HCT116 (cell line): ENCODE measurements at regions not wholly inside any gene's neighbourhood (a gene's known extent, or its start where the extent isn't known, plus 50 kb on each side); places are given as distances from the start of the nearest gene placed in this dataset.

ENCODE experiments used
- ATAC-seq: fragments of 200-7000 bp; cut with Tn5 transposase; 2 replicates; pipeline ENCODE4 v1.9.1; 2020; ENCODE audit warnings: mild to moderate bottlenecking, moderate library complexity
- BruUV-seq: library from RNA; stranded (reverse); fragments of 400-500 nt; replicated peaks from 2 replicates; lab custom pipeline; 2021; lab: Mats Ljungman, UMichigan
- CTCF ChIA-PET: fragments of 300-600 bp; sonication (Branson Sonifier 250); formaldehyde crosslinking; loops from one replicate; lab custom pipeline; 2021; ENCODE audit warnings: antibody characterized with exemption; lab: Charles Lee
- POLR2A ChIA-PET: fragments of 300-600, 350-600 bp; sonication (Branson Sonifier 250); formaldehyde crosslinking; loops from one replicate; lab custom pipeline; 2021; ENCODE audit warnings: antibody characterized with exemption; lab: Charles Lee
- RAD21 ChIA-PET, 2 experiments: fragments of 300-600 bp; sonication (Branson Sonifier 250); formaldehyde crosslinking; loops; one replicate each; lab custom pipeline; 2023; ENCODE audit warnings: low total read pairs in 2 of 2; ENCODE audit not compliant: uncharacterized antibody in 2 of 2, unreplicated experiment in 2 of 2, low non-redundant PET in 1 of 2; lab: Charles Lee
- DNase-seq: peaks from one replicate; pipeline ENCODE4 v3.0.0-alpha.2; 2010; ENCODE audit warnings: low read depth, low spot score
- H2AFZ ChIP-seq: fragments of 200-600 bp; shearing (Covaris generic), sonication (generic); 2 replicates; pipeline ENCODE4 v1.6.1; 2017; ENCODE audit warnings: low read depth, mixed run types, mixed read lengths, antibody characterized with exemption, low read length; ENCODE audit not compliant: poor library complexity, severe bottlenecking
- H3K27ac ChIP-seq: 2 replicates; pipeline ENCODE4 v1.5.1; 2012; ENCODE audit warnings: low read depth, low read length
- H3K27me3 ChIP-seq: fragments of 200-600 bp; sonication (generic); 2 replicates; pipeline ENCODE4 v1.6.1; 2016; ENCODE audit warnings: mixed run types, low read length, mixed read lengths; ENCODE audit not compliant: insufficient read depth
- H3K36me3 ChIP-seq, 2 experiments: fragments of 200-500 bp in 1 of 2; fragments of 200-600 bp in 1 of 2; sonication (Bioruptor generic) in 1 of 2; sonication (generic) in 1 of 2; 2 replicates each; pipeline versions ENCODE4 v1.5.1 to v1.6.1; 2014 to 2016; ENCODE audit warnings: low read length in 2 of 2, inconsistent platforms in 1 of 2, mixed read lengths in 1 of 2, mixed run types in 1 of 2; ENCODE audit not compliant: insufficient read depth in 2 of 2, control insufficient read depth in 1 of 2
- H3K4me1 ChIP-seq, 2 experiments: fragments of 200-600 bp in 1 of 2; sonication (generic) in 1 of 2; 2 replicates each; pipeline versions ENCODE4 v1.5.1 to v1.6.1; 2012 to 2017; ENCODE audit warnings: low read length in 2 of 2, inconsistent platforms in 1 of 2, mild to moderate bottlenecking in 1 of 2, mixed read lengths in 1 of 2, mixed run types in 1 of 2, moderate library complexity in 1 of 2; ENCODE audit not compliant: insufficient read depth in 2 of 2, control insufficient read depth in 1 of 2
- H3K4me2 ChIP-seq: fragments of 200-600 bp; sonication (generic); 2 replicates; pipeline ENCODE4 v1.6.1; 2017; ENCODE audit warnings: mixed run types, low read length, mixed read lengths
- H3K4me3 ChIP-seq, 2 experiments: fragments of 200-600 bp in 1 of 2; sonication (generic) in 1 of 2; replicated peaks in 1 of 2; 2 replicates each; pipeline ENCODE4 v1.5.1; 2011 to 2016; ENCODE audit warnings: low read length in 2 of 2, control low read depth in 1 of 2, low read depth in 1 of 2, mild to moderate bottlenecking in 1 of 2, mixed read lengths in 1 of 2, mixed run types in 1 of 2
- H3K79me2 ChIP-seq: fragments of 200-600 bp; sonication (generic); 2 replicates; pipeline ENCODE4 v1.6.1; 2017; ENCODE audit warnings: mild to moderate bottlenecking, mixed run types, low read length, moderate library complexity, mixed read lengths; ENCODE audit not compliant: insufficient read depth
- H3K9ac ChIP-seq: fragments of 200-600 bp; sonication (generic); 2 replicates; pipeline ENCODE4 v1.6.1; 2016; ENCODE audit warnings: low read length, mixed read lengths
- H3K9me2 ChIP-seq: fragments of 200-600 bp; sonication (generic), shearing (Covaris generic); 2 replicates; pipeline ENCODE4 v1.6.1; 2017; ENCODE audit warnings: mixed run types, mild to moderate bottlenecking, moderate library complexity; ENCODE audit not compliant: insufficient read depth
- H3K9me3 ChIP-seq, 2 experiments: fragments of 200-500 bp in 1 of 2; fragments of 200-600 bp in 1 of 2; sonication (Bioruptor generic) in 1 of 2; sonication (generic) in 1 of 2; 2 replicates each; pipeline ENCODE4 v1.6.1; 2014 to 2017; ENCODE audit warnings: low read length in 2 of 2, mixed read lengths in 2 of 2, inconsistent platforms in 1 of 2, low read depth in 1 of 2, mild to moderate bottlenecking in 1 of 2, mixed run types in 1 of 2, moderate library complexity in 1 of 2; ENCODE audit not compliant: control insufficient read depth in 1 of 2, insufficient read depth in 1 of 2
- H4K20me1 ChIP-seq: fragments of 200-600 bp; sonication (generic), shearing (Covaris generic); 2 replicates; pipeline ENCODE4 v1.6.1; 2017; ENCODE audit warnings: mixed run types, mild to moderate bottlenecking, moderate library complexity; ENCODE audit not compliant: insufficient read depth
- CBX3 ChIP-seq: IDR thresholded peaks from 2 replicates; pipeline ENCODE4 v1.6.1; 2012; ENCODE audit warnings: low read depth
- CEBPB ChIP-seq: IDR thresholded peaks from 2 replicates; pipeline ENCODE4 v1.6.1; 2012; ENCODE audit warnings: low read depth
- EGR1 ChIP-seq: IDR thresholded peaks from 2 replicates; pipeline ENCODE4 v1.6.1; 2012; ENCODE audit warnings: low read depth
- ELF1 ChIP-seq: IDR thresholded peaks from 2 replicates; pipeline ENCODE4 v1.6.1; 2012; ENCODE audit warnings: low read depth, borderline replicate concordance
- EZH2 ChIP-seq: fragments of 200-600 bp; sonication (generic); IDR thresholded peaks from 2 replicates; pipeline ENCODE4 v1.6.1; 2017; ENCODE audit warnings: antibody characterized with exemption, mixed run types
- EZH2phosphoT487 ChIP-seq: fragments of 200-600 bp; IDR thresholded peaks from 2 replicates; pipeline ENCODE4 v1.6.1; 2018; ENCODE audit warnings: antibody characterized with exemption, borderline replicate concordance
- JUND ChIP-seq: IDR thresholded peaks from 2 replicates; pipeline ENCODE4 v1.6.1; 2012
- POLR2A ChIP-seq: IDR thresholded peaks from 2 replicates; pipeline ENCODE4 v1.7.0; 2011; ENCODE audit warnings: borderline replicate concordance; ENCODE audit not compliant: insufficient read depth, insufficient read length; ENCODE audit errors: extremely low read depth
- POLR2AphosphoS5 ChIP-seq: IDR thresholded peaks from 2 replicates; pipeline ENCODE4 v1.6.1; 2011; ENCODE audit warnings: mild to moderate bottlenecking, low read depth, low read length, moderate library complexity
- RAD21 ChIP-seq: IDR thresholded peaks from 2 replicates; pipeline ENCODE4 v1.6.1; 2012; ENCODE audit warnings: low read depth, mild to moderate bottlenecking
- SIN3A ChIP-seq: IDR thresholded peaks from 2 replicates; pipeline ENCODE4 v1.6.1; 2012; ENCODE audit warnings: low read depth
- SP1 ChIP-seq: IDR thresholded peaks from 2 replicates; pipeline ENCODE4 v1.6.1; 2012; ENCODE audit warnings: low read depth
- SRF ChIP-seq: IDR thresholded peaks from 2 replicates; pipeline ENCODE4 v1.6.1; 2012; ENCODE audit warnings: low read depth
- TCF7L2 ChIP-seq: IDR thresholded peaks from 2 replicates; pipeline ENCODE4 v1.7.0; 2011; ENCODE audit warnings: borderline replicate concordance, inconsistent platforms; ENCODE audit not compliant: insufficient read depth, insufficient read length; ENCODE audit errors: extremely low read depth
- YY1 ChIP-seq: IDR thresholded peaks from 2 replicates; pipeline ENCODE4 v1.6.1; 2011; ENCODE audit warnings: low read length, low read depth, moderate library complexity, mild to moderate bottlenecking; ENCODE audit not compliant: insufficient replicate concordance; ENCODE audit errors: extremely low read depth
- ZFX ChIP-seq: fragments of 450-650 bp; IDR thresholded peaks from 2 replicates; pipeline ENCODE4 v1.6.1; 2017
- ZNF274 ChIP-seq: fragments of 200-500 bp; sonication (Bioruptor generic); IDR thresholded peaks from 2 replicates; pipeline ENCODE4 v1.6.1; 2014; ENCODE audit warnings: mild to moderate bottlenecking, low read depth, low read length, inconsistent platforms
- intact Hi-C: fragments of 100-400 bp; cut with micrococcal nuclease; formaldehyde crosslinking; loops from 2 replicates; pipeline ENCODE4 v1.10.0; 2022
- TF ChIP-seq, protein P1 (sequence below): IDR thresholded peaks from 2 replicates; pipeline ENCODE4 v1.6.1; 2012
- TF ChIP-seq, protein P2 (sequence below): IDR thresholded peaks from 2 replicates; pipeline ENCODE4 v1.6.1; 2011; ENCODE audit warnings: mild to moderate bottlenecking, low read length, moderate library complexity; ENCODE audit not compliant: insufficient replicate concordance; ENCODE audit errors: extremely low read depth

DNA sequence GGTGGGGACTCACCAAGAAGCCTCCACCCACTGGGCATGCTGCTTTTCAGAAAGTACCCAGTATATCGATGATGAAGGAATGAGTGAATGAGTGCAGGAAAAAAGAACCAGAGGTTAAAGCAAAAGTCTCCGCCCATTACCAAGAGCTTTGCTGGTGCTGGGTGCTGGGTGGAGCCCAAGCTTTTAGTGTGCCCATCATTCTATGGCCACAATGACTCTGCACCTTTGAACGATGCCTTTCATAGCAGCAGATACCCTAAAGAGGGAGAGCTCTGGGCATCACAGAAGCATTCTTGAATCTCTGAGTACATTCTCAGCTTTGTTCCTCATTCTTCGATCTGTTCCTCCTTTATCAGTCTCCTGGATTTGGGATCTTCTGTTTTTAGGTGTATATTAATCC lies 450.7 kb upstream of the CCL2 start:
- no TSS peak for BruUV-seq
- Histone ChIP-seq H3K4me3 (no peak overlapping the region), H3K27ac (no peak overlapping the region), H3K4me1 (no peaks in the 10 kb centered on the region), H3K9me3 (peaks cover 0 to 21% of the 10 kb centered on the region in 2 experiments; a peak in 2 of 4 replicates), H3K9ac (no peak overlapping the region), H4K20me1 (no peaks in the 10 kb centered on the region)
- intact Hi-C loops: no loop called here
- POLR2A ChIA-PET: no interaction called here
- TF ChIP-seq, protein P1, sequence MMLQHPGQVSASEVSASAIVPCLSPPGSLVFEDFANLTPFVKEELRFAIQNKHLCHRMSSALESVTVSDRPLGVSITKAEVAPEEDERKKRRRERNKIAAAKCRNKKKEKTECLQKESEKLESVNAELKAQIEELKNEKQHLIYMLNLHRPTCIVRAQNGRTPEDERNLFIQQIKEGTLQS: no peak
- no peak for TF ChIP-seq TCF7L2
- TF ChIP-seq JUND: no peak
- TF ChIP-seq ZFX: no peak
- no peak for TF ChIP-seq SP1
- TF ChIP-seq YY1: no peak
- TF ChIP-seq CEBPB: no peak
- no peak for TF ChIP-seq RAD21
- no peak for TF ChIP-seq SRF
- no peak for TF ChIP-seq CBX3
- no peak for TF ChIP-seq EZH2phosphoT487
- no peak for TF ChIP-seq POLR2A
- no peak for TF ChIP-seq ZNF274
- TF ChIP-seq POLR2AphosphoS5: no peak
- TF ChIP-seq, protein P2, sequence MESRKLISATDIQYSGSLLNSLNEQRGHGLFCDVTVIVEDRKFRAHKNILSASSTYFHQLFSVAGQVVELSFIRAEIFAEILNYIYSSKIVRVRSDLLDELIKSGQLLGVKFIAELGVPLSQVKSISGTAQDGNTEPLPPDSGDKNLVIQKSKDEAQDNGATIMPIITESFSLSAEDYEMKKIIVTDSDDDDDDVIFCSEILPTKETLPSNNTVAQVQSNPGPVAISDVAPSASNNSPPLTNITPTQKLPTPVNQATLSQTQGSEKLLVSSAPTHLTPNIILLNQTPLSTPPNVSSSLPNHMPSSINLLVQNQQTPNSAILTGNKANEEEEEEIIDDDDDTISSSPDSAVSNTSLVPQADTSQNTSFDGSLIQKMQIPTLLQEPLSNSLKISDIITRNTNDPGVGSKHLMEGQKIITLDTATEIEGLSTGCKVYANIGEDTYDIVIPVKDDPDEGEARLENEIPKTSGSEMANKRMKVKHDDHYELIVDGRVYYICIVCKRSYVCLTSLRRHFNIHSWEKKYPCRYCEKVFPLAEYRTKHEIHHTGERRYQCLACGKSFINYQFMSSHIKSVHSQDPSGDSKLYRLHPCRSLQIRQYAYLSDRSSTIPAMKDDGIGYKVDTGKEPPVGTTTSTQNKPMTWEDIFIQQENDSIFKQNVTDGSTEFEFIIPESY: no peak
- no peak for TF ChIP-seq EZH2
- no peak for TF ChIP-seq EGR1
- no peak for TF ChIP-seq ELF1
- no peak for TF ChIP-seq SIN3A
- TF ChIP-seq, all 23 proteins: peak for 0
- Histone ChIP-seq H3K4me2 (no peak overlapping the region), H3K36me3 (no peaks in the 10 kb centered on the region), H3K79me2 (no peaks in the 10 kb centered on the region), H3K27me3 (no peaks in the 10 kb centered on the region), H2AFZ (no peak overlapping the region), H3K9me2 (no peaks in the 10 kb centered on the region)
- CTCF ChIA-PET: no interaction called here
- RAD21 ChIA-PET: no interaction called here
- DNase-seq (no peak), ATAC-seq (no peak)
